ENCODE measurements at regions not wholly inside any gene's neighbourhood (a gene's known extent, or its start where the extent isn't known, plus 50 kb on each side); places are given as distances from the start of the nearest gene placed in this dataset.
A peak's percentile ranks its signal among the peaks of the same experiment; 100 is the strongest.
"Not testable (repeated sequence)": the region's sequence is repeated elsewhere in the genome, so short reads cannot be mapped to it uniquely, and the experiment has no call there.

DNA sequence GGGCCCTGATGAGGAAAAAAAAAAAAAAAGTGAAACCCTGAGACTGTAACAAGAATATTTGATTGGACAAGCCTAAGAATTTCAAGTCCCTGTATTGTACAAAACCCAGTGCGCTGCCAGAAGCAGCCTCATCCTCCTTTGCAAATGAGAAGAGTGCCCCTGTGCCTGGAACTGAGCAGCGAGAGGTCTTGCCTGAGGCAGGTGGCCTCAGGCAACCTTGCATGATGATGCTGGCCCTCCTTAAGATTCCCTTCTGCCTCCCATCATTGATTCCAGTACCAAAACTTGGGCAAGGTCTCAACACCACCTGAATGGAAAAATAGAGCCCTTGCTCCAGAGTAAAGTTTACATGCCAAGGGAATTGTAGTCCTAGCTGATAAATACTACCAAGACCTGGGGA lies 129.6 kb upstream of the RAB4A start:
- no peak for DNase-seq

DNA sequence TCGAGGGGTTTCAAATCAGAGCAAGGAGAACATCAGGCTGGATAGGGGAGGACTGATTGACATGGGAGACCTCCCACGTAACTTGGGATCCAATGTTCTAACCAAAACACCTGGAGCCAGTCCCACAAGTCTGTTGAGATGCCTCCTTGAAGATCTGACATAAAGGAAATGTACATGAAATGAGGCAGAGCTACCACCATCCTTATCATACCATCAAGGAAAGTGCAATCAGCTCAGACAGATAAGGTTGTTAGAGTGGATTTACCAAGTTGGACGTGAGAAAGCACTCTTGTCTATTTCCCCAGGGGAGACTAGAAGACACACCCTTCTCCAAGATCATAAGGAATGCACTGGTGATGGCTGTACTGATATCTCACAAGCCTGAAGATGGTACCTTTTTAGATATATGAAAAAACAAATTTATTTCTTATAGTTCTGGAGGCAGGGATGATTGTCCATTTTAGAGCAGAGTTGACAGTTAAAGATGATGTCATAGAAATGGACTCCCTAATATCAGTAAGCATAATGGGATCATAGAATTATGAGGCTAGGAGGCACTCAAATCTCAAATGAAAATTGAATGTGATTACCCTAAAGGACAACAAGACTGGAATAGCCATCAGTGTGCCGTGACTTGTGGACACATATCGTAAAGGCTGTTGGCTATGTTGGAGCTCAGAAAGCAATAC lies 129.1 kb upstream of the RAB4A start:
- no peak for DNase-seq

GRCh38 chr1:229142471-229142870 lies 128.4 kb upstream of the RAB4A start:
- no peak for DNase-seq

GRCh38 chr1:229146647-229147046 lies 124.3 kb upstream of the RAB4A start:
- no peak for DNase-seq

DNA sequence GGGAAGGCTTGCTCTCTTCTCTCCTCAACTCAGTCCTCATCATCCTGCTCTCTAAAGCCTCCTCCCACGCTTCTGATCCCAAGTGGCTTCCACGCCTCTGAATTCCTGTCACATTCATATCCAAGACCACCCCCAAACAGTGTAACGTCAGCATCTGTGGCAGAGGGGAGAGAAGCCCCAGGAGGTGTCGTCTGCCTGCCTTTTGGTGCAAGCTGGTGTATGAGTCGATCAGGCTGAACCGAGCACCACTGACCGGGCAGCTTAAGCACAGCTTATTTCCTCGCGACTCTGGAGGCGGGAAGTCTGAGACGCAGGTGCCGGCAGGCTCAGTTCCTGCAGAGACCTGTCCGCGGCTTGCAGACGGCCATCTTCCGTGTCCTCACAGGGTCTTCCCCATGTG lies 123.8 kb upstream of the RAB4A start:
- DNase-seq: no peak

- DNase-seq: no peak
Measured at GRCh38 chr1:229148041-229148671, 122.8 kb upstream of the RAB4A start.

GRCh38 chr1:229148743-229149142 lies 122.2 kb upstream of the RAB4A start:
- no peak for DNase-seq

DNA sequence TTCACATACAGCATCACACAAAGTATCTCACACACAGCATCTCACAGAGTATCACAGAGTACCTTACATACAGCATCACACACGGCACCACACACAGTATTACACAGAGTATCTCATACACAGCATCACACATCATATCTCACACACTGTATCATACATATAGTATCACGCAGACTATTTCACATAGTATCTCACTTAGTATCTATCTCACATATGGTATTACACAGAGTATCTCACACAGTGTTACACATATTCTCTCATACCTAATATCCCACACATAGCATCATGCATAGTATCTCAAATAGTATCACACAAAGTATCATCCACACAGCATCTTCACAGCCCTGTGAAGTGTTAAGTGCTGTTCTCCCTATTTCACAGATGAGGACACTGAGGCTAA lies 121.5 kb upstream of the RAB4A start:
- DNase-seq: no peak

DNA sequence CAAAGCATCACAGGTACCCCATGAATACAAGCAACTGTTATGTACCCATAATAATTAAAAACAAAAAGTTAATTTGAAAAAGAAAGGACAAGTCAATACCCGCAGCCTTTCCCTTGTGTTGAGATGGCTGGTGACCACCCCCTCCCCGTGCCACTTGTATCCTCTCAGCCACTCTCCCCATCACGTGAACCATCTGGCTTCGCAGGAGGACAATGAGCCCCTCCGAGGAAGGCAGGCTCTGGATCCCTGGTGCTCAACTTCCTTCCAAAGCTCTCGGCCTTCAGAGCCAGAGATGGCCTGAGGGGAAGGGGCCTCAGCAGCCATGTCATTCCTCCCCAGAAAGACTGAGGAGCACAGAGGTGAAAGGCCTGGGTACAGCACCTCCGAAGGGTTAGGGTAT lies 120.4 kb upstream of the RAB4A start:
- no peak for DNase-seq

GRCh38 chr1:229151412-229151811 lies 119.5 kb upstream of the RAB4A start:
- DNase-seq: not testable (repeated sequence)

DNA sequence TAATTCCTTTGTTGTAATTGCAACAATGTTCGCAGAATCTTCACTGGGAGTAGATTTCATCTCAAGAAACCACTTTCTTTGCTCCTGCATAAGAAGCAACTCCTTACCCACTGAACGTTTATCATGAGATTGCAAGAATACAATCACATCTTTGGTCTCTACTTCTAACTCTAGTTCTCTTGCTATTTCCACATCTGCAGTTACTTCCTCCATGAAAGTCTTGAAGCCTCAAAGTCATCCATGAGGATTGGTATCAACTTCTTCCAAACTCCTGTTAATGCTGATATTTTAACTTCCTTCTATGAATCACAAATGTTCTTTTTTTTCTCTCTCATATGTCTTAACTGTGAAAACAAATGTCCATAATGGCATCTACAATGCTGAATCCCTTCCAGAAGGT lies 118.6 kb upstream of the RAB4A start:
- DNase-seq: no peak

DNA sequence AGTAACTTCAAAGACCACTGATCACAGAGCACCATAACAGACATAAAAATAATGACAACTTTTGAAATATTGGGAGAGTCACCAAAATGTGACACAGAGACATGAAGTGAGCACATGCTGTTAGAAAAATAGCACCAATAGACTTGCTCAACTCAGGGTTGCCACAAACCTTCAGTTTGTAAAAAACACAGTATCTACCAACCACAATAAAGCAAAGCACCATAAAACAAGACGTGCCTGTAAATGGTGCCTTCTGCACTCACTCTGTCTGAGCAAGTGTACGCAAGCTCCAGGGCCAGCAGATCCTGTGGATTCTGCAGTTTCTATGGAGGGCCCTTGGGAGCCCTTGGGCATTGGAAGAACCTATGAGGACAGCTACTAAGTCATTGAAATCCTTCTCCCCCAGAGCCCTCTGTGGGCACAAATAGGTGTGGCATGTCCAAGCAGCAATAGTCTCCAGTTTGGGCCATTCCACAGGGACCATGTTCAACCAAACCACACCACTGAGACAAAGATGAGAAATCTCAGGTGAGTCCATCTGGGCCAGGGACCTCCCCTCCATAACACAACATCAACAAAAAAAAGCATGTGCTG lies 116.9 kb upstream of the RAB4A start:
- no peak for DNase-seq

- DNase-seq: no peak
Measured at GRCh38 chr1:229154811-229155210, 116.1 kb upstream of the RAB4A start.

DNA sequence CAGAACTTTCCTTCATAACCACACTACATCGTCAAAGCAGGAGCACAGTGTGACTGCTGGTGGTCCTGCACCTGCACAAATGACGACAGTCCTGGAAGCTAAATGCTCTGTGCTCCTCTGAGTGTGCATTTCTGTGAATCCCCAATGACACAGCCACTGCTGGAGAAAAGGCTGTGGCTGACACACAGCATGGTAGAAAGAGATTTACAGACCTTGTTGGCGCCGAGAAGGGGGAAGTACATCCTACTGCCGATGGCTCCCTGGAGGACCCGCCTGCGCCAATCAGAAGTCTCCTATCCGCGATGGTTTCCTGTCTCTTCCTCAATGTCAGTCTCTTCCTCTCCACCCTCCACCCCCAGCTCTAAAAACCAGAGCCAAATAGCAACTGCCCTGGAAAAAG lies 115.4 kb upstream of the RAB4A start:
- DNase-seq: no peak

GRCh38 chr1:229156872-229157271 lies 114.0 kb upstream of the RAB4A start:
- no peak for DNase-seq

DNA sequence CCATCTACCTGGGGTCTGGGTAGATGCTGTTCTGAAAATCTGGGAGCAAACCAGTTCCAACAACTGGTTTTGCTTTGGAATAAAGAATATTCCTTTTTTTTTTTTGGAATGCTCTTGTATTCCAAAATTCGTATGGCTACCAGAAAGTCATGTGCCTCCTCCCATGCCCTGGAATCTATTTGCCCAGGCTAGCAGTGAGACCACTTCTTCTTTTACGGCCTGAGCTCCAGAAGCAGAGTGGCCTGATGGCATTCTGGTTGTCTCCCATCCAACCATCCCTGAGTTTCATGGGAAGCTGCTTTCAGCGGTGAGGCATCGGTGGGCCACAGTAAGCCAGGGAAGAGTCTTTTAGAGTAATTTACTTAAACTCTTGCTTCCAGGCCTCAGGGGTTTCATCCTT lies 113.4 kb upstream of the RAB4A start:
- DNase-seq: no peak

DNA sequence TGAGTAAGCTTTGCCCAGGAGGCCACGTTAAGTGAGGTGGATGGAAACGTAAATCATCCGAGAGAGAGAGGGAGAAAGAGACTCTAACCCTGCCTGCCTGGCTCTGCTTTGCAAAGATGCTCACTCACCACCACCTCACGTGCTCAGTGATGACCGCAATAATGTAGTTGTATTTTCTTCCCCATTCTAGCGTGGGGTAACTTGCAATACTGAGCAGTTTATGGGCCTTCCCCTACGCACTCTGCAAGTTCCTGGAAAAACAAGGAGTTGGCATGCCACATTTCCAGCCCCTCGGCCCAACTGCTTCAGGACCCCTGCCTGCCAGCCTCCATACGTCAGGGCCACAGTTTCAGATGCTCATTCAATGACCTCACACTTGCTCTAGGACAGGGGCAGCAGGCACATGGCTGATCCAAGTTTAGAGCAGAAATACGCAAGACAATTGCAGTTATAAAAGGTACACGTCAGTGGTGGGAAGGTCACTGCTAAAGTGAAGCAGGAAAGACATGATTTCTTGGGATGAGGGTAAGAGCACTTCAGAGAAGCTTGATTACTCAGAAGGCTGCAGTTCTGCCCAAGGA lies 112.5 kb upstream of the RAB4A start:
- DNase-seq: peak; percentile 65

- no peak for DNase-seq
Measured at GRCh38 chr1:229158927-229159326, 112.0 kb upstream of the RAB4A start.

GRCh38 chr1:229159668-229160544 lies 111.0 kb upstream of the RAB4A start:
- no peak for DNase-seq

- no peak for DNase-seq
Measured at GRCh38 chr1:229161740-229162139, 109.2 kb upstream of the RAB4A start.

DNA sequence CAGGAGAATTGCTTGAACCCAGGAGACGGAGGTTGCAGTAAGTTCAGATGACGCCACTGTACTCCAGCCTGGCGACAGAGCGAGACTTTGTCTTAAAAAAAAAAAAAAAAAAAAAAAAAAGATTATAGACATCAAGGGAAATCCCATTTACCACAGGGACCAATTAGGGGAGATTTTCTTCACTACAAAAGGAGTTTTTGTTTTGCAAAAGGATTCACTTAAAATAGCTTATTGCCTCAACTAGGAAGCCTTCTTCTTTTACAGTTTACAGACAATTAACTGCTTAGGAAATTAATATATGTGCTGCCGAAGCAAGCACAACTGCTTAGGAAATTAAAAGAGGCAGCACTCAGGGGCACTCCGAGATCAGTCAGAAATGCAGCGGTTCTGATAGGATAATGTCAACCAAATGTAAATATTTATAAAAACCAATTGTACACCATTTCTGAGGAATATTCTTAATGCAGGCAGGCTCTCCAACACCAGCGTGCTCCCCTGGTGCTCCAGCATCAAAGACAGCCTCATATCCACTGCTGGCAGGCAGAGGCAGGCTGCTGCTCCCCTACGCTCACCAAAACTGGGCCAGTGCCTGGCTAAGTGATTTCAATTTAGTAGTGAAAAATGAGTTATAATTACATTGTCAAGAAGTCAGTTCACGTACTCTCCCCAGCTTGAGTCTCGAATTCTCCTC lies 107.9 kb upstream of the RAB4A start:
- DNase-seq: no peak

- no peak for DNase-seq
Measured at GRCh38 chr1:229164348-229164747, 106.6 kb upstream of the RAB4A start.

All from fibroblast of skin of right quadriceps (primary cell).